ENCODE measurements at regions not wholly inside any gene's neighbourhood (a gene's known extent, or its start where the extent isn't known, plus 50 kb on each side); places are given as distances from the start of the nearest gene placed in this dataset.

DNA sequence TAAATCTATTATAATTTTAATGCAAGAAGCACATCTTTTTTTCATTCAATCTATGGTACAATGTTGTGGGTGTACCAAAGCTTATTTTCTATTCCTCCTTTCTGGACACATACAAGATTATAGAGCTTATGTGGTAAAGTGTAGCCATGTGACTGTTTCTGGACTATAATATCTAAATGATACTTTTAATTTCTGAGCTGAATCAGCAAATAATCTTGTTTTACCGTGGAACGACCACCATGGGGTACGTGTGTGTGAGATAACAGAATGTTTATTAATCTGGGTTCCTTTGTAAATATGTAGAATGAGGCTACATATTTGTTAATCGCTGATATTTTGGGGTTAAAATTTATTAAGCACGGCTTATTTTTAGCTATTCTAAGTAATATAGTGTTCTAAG, 111.5 kb upstream of the EYS start:
- no peak for DNase-seq (ENCODE audit: low read depth)
- no peak overlapping the region for H3K4me3 ChIP-seq (ENCODE audit: low read depth, low read length)
- TF ChIP-seq, protein P1, sequence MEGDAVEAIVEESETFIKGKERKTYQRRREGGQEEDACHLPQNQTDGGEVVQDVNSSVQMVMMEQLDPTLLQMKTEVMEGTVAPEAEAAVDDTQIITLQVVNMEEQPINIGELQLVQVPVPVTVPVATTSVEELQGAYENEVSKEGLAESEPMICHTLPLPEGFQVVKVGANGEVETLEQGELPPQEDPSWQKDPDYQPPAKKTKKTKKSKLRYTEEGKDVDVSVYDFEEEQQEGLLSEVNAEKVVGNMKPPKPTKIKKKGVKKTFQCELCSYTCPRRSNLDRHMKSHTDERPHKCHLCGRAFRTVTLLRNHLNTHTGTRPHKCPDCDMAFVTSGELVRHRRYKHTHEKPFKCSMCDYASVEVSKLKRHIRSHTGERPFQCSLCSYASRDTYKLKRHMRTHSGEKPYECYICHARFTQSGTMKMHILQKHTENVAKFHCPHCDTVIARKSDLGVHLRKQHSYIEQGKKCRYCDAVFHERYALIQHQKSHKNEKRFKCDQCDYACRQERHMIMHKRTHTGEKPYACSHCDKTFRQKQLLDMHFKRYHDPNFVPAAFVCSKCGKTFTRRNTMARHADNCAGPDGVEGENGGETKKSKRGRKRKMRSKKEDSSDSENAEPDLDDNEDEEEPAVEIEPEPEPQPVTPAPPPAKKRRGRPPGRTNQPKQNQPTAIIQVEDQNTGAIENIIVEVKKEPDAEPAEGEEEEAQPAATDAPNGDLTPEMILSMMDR (IDR thresholded peaks at IDR 0.05; ENCODE audit: insufficient read depth, low read depth, low read length): no peak

DNA sequence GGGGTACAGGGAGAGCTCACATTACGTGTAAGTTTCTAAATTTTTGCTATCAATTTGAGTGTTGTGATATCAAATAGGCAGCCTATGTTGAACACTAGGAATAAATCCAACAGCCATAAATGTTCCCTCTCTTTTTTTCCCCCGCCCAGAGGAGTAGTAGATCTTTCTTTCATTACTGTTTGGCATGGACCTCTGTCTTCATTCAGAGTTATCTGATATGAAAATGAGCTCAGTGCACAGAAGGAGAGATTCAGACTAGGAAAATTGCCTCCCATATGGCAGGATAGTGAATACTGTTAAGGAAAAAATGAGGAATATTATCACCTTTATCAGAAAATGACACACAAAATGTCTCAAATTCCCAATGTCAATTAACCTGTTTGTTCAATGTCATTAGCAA, 110.0 kb upstream of the EYS start:
- no peak for DNase-seq (ENCODE audit: low read depth)
- H3K4me3 ChIP-seq (ENCODE audit: low read depth, low read length): no peak overlapping the region
- TF ChIP-seq, protein P1 (IDR thresholded peaks at IDR 0.05; ENCODE audit: insufficient read depth, low read depth, low read length): no peak

DNA sequence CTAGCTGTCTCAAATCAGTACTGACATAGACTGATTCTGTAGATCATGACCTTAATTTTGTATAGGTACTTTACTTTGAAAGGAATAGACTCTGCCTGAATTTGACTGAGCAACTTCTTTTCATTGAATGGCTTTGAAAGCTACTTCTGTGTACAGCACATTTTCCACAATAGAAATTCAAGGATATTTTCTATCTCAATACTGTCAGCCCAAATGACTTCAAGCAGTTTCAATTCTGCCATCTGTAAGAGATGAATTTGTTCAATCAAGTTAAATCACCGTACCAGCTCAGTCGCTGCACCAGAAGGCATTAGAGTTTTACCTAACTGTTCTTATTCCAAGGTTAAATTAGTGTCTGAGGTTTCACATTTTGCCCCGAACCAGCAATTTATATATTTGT, 107.0 kb upstream of the EYS start:
- H3K4me3 ChIP-seq (ENCODE audit: low read depth, low read length): no peak overlapping the region
- DNase-seq (ENCODE audit: low read depth): no peak
- TF ChIP-seq, protein P1 (IDR thresholded peaks at IDR 0.05; ENCODE audit: insufficient read depth, low read depth, low read length): no peak

DNA sequence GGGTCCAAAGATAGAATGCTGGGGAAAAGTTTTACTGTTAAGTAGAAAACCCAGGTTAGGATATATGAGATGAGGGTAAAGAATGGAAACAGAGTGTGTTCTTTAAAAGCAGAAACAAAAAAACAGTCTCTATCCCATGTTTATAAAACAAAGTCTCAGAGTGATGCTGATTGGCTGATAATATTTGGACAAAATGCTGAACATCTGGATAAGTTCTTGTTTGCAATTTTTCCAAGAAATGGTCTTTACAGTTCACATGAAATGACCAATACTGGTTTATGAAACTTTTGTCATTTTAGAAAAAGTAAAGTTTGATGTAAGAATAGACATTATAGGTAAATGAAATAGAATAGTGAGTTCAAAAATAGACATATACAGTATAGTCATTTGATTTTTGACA, 96.2 kb upstream of the EYS start:
- H3K4me3 ChIP-seq (ENCODE audit: low read depth, low read length): no peak overlapping the region
- no peak for DNase-seq (ENCODE audit: low read depth)
- TF ChIP-seq, protein P1 (IDR thresholded peaks at IDR 0.05; ENCODE audit: insufficient read depth, low read depth, low read length): no peak

DNA sequence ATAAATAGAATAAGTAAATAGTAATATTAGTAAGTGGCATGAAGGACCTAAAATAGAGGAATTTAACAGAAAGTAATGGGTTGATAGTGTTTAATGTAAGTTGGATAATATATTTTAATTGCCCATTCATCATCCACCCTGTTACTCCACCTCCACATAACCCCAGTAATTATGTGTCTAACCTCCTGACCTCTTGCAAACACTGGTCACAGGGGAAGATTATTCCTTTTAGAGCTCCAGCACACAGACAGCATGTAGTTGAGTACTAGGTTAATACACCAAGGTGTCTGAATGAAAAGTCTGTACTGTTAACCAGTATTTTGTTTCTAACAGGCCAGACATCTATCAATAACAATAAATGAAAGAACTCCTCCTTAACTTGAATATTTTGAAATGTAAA, 92.4 kb upstream of the EYS start:
- DNase-seq (ENCODE audit: low read depth): no peak
- TF ChIP-seq, protein P1 (IDR thresholded peaks at IDR 0.05; ENCODE audit: insufficient read depth, low read depth, low read length): no peak
- no peak overlapping the region for H3K4me3 ChIP-seq (ENCODE audit: low read depth, low read length)

DNA sequence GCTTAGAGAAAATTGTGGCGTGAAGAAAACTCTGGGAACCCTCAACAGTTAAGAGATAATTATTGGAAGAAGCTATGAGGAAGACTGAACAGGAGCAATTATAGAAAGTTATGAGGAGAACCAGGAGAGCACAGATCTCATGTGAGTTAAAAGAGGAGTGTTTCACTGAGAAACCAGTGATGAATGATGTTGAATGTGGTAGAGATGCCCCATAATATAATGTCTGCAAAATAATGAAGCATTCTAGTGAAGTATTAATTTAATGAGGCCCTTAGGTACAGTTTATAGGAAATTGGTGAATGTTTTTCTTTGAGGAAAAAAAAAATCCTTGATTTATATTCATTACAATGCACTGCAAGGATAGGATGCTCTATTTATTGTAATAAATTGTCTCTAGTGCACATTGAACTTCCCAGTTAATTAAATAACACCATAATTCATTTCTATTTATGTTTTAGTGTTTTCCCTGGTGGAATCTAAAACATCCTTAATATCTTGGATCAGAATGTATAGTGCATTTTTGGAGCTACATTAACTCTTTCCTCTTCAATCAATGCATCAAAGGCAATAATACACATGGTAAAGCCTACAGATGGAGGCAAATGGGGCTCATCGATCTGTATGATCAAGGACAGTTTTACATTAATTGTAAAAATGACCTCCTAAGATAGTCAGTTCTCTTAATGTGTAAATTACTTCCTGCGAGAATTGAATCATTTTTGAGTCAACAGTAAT, 91.4 kb upstream of the EYS start:
- TF ChIP-seq, protein P1 (IDR thresholded peaks at IDR 0.05; ENCODE audit: insufficient read depth, low read depth, low read length): no peak
- H3K4me3 ChIP-seq (ENCODE audit: low read depth, low read length): no peak overlapping the region
- DNase-seq (ENCODE audit: low read depth): no peak

DNA sequence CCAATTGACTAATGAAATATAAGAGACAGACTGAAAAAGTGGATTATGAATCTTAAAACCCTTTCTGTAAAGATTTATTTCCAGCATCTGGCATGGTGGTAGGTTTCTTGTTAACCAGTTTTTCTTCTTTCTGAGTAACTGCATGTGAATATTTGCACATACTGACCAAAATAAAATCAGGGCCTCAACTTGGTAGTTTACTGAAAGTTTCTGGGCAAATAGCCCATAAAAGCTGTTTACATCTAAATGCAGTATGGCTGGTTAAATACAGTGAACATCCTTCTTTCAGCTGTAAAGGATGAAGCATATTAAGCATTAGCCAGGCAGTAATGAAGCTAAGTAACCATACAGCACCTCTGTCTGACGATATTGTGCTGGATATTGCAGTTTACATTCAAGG, 83.6 kb upstream of the EYS start:
- DNase-seq (ENCODE audit: low read depth): no peak
- TF ChIP-seq, protein P1 (IDR thresholded peaks at IDR 0.05; ENCODE audit: insufficient read depth, low read depth, low read length): no peak
- H3K4me3 ChIP-seq (ENCODE audit: low read depth, low read length): no peak overlapping the region
